PC-3 (cell line): ENCODE measurements at regions not wholly inside any gene's neighbourhood (a gene's known extent, or its start where the extent isn't known, plus 50 kb on each side); places are given as distances from the start of the nearest gene placed in this dataset.

Source experiments
- EZH2 ChIP-seq: fragments of 300-600 bp; sonication (generic); IDR thresholded peaks from one replicate; pipeline ENCODE4 v1.6.1; 2017; ENCODE audit warnings: antibody characterized with exemption, mild to moderate bottlenecking, low read length; ENCODE audit not compliant: unreplicated experiment
- EZH2phosphoT487 ChIP-seq: fragments of 300-600 bp; sonication (generic); IDR thresholded peaks from 2 replicates; pipeline ENCODE4 v1.6.1; 2018; ENCODE audit warnings: mild to moderate bottlenecking, antibody characterized with exemption, low read length, borderline replicate concordance
- TF ChIP-seq, protein P1 (sequence below): fragments of 300-600 bp; sonication (generic); conservative IDR thresholded peaks from 2 replicates; pipeline ENCODE4 v1.5.1; 2017; ENCODE audit warnings: antibody characterized with exemption, low read depth, mild to moderate bottlenecking, low read length

- TF ChIP-seq, protein P1, sequence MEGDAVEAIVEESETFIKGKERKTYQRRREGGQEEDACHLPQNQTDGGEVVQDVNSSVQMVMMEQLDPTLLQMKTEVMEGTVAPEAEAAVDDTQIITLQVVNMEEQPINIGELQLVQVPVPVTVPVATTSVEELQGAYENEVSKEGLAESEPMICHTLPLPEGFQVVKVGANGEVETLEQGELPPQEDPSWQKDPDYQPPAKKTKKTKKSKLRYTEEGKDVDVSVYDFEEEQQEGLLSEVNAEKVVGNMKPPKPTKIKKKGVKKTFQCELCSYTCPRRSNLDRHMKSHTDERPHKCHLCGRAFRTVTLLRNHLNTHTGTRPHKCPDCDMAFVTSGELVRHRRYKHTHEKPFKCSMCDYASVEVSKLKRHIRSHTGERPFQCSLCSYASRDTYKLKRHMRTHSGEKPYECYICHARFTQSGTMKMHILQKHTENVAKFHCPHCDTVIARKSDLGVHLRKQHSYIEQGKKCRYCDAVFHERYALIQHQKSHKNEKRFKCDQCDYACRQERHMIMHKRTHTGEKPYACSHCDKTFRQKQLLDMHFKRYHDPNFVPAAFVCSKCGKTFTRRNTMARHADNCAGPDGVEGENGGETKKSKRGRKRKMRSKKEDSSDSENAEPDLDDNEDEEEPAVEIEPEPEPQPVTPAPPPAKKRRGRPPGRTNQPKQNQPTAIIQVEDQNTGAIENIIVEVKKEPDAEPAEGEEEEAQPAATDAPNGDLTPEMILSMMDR, result no peak
- TF ChIP-seq EZH2 (no peak), EZH2phosphoT487 (no peak)
Measured at GRCh38 chr2:58907644-58908043, 666.5 kb upstream of the FANCL start.
